ENCODE measurements at regions not wholly inside any gene's neighbourhood (a gene's known extent, or its start where the extent isn't known, plus 50 kb on each side); places are given as distances from the start of the nearest gene placed in this dataset.

GRCh38 chr2:43076676-43077075 is 149.7 kb downstream of the ZFP36L2 start:
- no peak for TF ChIP-seq CTCF (IDR thresholded peaks at IDR 0.05; ENCODE audit: borderline replicate concordance, insufficient read depth, low read depth, low read length)
- H3K4me3 ChIP-seq (ENCODE audit: low read depth, low read length), result no peak overlapping the region

GRCh38 chr2:43075811-43076585 is 150.4 kb downstream of the ZFP36L2 start:
- TF ChIP-seq CTCF (IDR thresholded peaks at IDR 0.05; ENCODE audit: borderline replicate concordance, insufficient read depth, low read depth, low read length), result no peak
- H3K4me3 ChIP-seq (ENCODE audit: low read depth, low read length), result no peak overlapping the region

GRCh38 chr2:43075054-43075593 is 151.3 kb downstream of the ZFP36L2 start:
- no peak for TF ChIP-seq CTCF (IDR thresholded peaks at IDR 0.05; ENCODE audit: borderline replicate concordance, insufficient read depth, low read depth, low read length)
- H3K4me3 ChIP-seq (ENCODE audit: low read depth, low read length), result no peak overlapping the region

- H3K4me3 ChIP-seq (ENCODE audit: low read depth, low read length), result no peak overlapping the region
- TF ChIP-seq CTCF (IDR thresholded peaks at IDR 0.05; ENCODE audit: borderline replicate concordance, insufficient read depth, low read depth, low read length), result no peak
Measured at GRCh38 chr2:43074592-43075053, 151.8 kb downstream of the ZFP36L2 start.

- no peak for TF ChIP-seq CTCF (IDR thresholded peaks at IDR 0.05; ENCODE audit: borderline replicate concordance, insufficient read depth, low read depth, low read length)
- H3K4me3 ChIP-seq (ENCODE audit: low read depth, low read length), result no peak overlapping the region
Measured at GRCh38 chr2:43074052-43074451, 152.4 kb downstream of the ZFP36L2 start.

GRCh38 chr2:43073401-43073825 is 153.0 kb downstream of the ZFP36L2 start:
- no peak for TF ChIP-seq CTCF (IDR thresholded peaks at IDR 0.05; ENCODE audit: borderline replicate concordance, insufficient read depth, low read depth, low read length)
- H3K4me3 ChIP-seq (ENCODE audit: low read depth, low read length), result no peak overlapping the region

Data from GM12875 (cell line).